ENCODE measurements at regions not wholly inside any gene's neighbourhood (a gene's known extent, or its start where the extent isn't known, plus 50 kb on each side); places are given as distances from the start of the nearest gene placed in this dataset.
"Not testable (repeated sequence)": the region's sequence is repeated elsewhere in the genome, so short reads cannot be mapped to it uniquely, and the experiment has no call there.

GRCh38 chr5:174931033-174931432, 206.7 kb downstream of the MSX2 start:
- in situ Hi-C loops (cut with HindIII; ENCODE audit: low sequenced_read_pairs) = not testable (repeated sequence)

DNA sequence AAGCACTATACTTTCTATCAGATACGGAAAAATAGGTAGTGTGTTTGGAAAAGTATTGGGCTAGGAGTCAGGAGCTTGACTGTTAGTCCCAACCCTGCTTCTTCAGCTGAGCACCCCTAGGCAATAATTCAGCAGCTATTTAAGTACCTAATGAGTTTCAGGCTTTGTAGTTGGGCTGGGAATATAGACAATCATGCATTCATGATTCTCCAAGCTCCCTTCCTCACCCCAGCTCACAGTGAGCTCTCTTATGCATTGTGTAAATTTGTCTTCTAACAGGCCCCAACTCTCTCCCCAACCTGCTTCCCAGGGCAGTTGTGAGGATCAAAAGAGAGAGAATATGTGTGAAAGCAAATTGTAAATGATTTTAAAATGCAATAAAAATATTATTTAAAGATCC, 201.2 kb downstream of the MSX2 start:
- in situ Hi-C loops (cut with HindIII; ENCODE audit: low sequenced_read_pairs) = no loop called here

DNA sequence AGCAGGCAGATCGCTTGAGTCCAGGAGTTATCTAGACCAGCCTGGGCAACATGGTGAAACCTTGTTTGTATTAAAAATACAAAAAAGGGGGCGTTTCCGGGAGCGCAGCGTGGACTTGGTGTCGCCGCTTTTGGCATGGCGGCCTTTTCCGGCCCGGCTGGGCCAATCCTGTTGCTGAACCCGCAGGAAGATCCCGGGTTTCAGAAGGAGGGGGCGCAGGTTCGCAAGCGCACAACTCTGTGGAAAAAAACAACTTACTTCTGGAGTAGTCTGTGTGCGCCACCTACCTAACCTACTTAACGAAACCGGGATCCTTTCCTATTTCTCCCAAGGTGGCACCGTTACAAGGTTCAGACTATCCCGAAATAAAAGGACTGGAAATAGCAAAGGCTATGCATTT, 198.6 kb downstream of the MSX2 start:
- in situ Hi-C loops (cut with HindIII; ENCODE audit: low sequenced_read_pairs) = no loop called here

DNA sequence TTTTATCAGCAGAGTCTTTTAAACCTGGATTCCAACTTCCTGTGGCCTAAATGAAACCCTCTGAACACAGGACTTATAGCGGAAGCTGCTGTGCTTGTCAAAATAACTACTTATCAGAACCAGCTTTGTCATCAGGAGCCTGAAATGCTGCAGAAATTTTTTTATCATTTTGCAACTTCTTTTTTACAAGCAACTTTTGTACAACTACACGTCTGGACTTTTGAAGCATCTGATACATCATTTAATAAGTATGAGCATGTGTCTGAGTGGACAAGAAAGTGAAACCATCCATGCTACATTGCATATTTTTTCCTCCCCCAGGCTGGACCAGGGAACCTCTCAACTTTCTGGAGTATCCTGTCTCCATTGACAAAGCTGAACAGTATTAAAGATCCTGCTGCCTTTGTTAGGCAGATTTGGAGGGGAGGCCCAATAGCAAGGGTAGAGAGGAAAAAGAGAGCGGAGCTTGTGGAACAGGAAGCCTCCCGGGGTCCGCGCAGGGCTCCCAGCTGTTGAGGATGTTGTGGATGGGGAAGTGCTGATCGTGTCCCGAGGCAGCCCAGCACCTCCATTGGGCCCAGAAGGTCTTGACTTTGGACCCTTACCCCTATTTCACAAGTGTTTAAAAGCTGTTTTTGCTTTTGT, 196.6 kb downstream of the MSX2 start:
- in situ Hi-C loops (cut with HindIII; ENCODE audit: low sequenced_read_pairs) = no loop called here

GRCh38 chr5:174919351-174919750, 195.0 kb downstream of the MSX2 start:
- in situ Hi-C loops (cut with HindIII; ENCODE audit: low sequenced_read_pairs) = no loop called here

GRCh38 chr5:174918655-174919054, 194.3 kb downstream of the MSX2 start:
- in situ Hi-C loops (cut with HindIII; ENCODE audit: low sequenced_read_pairs) = no loop called here

- in situ Hi-C loops (cut with HindIII; ENCODE audit: low sequenced_read_pairs) = no loop called here
Measured at GRCh38 chr5:174917976-174918554, 193.7 kb downstream of the MSX2 start.

GRCh38 chr5:174917435-174917834, 193.1 kb downstream of the MSX2 start:
- in situ Hi-C loops (cut with HindIII; ENCODE audit: low sequenced_read_pairs) = not testable (repeated sequence)

DNA sequence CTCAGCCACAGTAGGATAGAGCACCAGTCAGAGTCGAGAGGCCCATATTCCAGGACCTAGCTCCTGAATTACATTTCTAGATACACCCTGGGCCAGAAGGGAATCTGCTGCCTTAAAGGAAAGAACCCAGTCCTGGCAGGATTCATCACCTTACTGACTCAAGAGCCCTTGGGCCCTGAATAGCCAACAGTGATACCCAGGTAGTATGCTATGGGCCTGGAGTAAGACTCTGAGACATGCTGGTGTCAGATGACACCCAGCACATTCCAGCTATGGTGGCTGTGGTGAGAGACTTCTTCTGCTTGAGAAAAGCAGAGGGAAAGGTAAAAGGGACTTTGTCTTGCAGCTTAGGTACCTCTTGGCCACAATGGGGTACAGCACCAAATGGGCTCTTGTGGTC, 192.5 kb downstream of the MSX2 start:
- in situ Hi-C loops (cut with HindIII; ENCODE audit: low sequenced_read_pairs) = not testable (repeated sequence)

GRCh38 chr5:174916227-174916626, 191.8 kb downstream of the MSX2 start:
- in situ Hi-C loops (cut with HindIII; ENCODE audit: low sequenced_read_pairs) = no loop called here

GRCh38 chr5:174911118-174911517, 186.7 kb downstream of the MSX2 start:
- in situ Hi-C loops (cut with HindIII; ENCODE audit: low sequenced_read_pairs) = no loop called here

- in situ Hi-C loops (cut with HindIII; ENCODE audit: low sequenced_read_pairs) = no loop called here
Measured at GRCh38 chr5:174910245-174910737, 185.9 kb downstream of the MSX2 start.

DNA sequence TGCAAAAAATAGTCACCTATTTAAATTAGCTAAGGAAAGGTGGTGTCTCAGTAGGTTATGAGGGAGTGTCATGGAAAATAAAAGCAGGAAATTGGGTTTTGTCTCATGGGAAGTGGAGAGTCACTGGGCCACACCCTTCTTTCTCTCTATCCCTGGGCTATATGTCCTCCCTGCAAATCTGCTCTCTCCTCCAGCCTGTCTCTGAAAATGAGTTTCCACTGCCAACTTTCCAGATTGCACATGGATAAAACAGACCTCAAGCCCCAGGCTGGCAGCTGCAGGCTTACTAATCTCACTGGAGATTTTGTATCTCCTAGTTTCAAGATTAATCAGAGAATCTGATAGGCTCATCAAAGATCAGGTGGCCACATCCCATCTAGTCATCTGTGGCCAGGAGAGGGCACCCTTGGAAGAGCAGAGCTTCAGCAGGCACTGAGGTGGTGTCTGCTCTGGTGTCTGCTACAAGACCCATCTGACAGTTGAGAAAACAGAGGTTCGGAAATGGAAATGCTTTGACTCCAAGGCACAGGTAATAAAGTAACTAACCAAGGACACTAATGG, 178.9 kb downstream of the MSX2 start:
- in situ Hi-C loops (cut with HindIII; ENCODE audit: low sequenced_read_pairs) = no loop called here

DNA sequence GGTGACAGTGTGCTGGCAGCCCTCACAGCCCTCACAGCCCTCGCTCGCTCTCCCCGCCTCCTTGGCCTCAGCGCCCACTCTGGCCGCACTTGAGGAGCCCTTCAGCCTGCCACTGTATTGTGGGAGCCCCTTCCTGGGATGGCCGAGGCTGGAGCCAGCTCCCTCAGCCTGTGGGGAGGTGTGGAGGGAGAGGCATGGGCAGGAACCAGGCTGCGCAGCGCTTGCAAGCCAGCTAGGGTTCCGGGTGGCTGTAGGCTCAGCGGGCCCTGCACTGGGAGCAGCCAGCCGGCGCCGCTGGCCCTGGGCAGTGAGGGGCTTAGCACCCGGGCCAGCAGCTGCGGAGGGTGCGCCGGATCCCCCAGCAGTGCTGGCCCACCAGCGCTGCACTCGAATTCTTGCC, 177.0 kb downstream of the MSX2 start:
- in situ Hi-C loops (cut with HindIII; ENCODE audit: low sequenced_read_pairs) = no loop called here

- in situ Hi-C loops (cut with HindIII; ENCODE audit: low sequenced_read_pairs) = no loop called here
Measured at GRCh38 chr5:174900240-174900865, 176.0 kb downstream of the MSX2 start.

DNA sequence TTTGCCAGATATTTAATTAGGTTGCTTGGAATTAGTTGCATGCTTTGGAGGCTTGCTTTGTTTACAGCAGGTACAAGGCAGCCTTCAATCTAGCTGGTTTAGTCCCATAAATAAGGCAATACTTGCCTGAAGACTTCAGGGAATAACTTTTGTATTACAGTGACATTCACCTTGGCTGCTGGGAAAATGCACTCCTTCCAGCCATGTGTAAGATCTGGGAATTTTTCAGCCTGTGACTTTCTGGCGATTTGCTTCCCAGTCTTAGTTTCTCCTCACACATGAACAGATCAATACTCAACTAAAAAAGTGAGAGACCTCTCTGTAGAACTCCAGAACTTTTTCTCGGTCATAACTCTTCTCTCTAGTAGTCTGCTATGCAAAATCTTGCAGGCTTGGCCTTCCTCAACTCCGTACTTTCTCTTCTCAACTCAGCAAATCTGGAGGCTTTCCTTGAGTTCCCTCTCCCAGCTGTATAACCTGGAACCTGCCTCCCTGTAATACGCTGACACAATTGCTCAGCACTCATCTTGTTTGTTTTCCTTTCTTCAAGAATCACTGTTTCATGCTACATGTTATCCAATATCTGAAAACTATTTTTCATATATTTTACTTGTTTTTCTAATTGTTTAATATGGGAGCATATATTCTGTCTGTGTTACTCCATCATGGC, 173.0 kb downstream of the MSX2 start:
- in situ Hi-C loops (cut with HindIII; ENCODE audit: low sequenced_read_pairs) = no loop called here

- in situ Hi-C loops (cut with HindIII; ENCODE audit: low sequenced_read_pairs) = no loop called here
Measured at GRCh38 chr5:174895360-174895759, 171.0 kb downstream of the MSX2 start.

- in situ Hi-C loops (cut with HindIII; ENCODE audit: low sequenced_read_pairs) = no loop called here
Measured at GRCh38 chr5:174892742-174893141, 168.4 kb downstream of the MSX2 start.

DNA sequence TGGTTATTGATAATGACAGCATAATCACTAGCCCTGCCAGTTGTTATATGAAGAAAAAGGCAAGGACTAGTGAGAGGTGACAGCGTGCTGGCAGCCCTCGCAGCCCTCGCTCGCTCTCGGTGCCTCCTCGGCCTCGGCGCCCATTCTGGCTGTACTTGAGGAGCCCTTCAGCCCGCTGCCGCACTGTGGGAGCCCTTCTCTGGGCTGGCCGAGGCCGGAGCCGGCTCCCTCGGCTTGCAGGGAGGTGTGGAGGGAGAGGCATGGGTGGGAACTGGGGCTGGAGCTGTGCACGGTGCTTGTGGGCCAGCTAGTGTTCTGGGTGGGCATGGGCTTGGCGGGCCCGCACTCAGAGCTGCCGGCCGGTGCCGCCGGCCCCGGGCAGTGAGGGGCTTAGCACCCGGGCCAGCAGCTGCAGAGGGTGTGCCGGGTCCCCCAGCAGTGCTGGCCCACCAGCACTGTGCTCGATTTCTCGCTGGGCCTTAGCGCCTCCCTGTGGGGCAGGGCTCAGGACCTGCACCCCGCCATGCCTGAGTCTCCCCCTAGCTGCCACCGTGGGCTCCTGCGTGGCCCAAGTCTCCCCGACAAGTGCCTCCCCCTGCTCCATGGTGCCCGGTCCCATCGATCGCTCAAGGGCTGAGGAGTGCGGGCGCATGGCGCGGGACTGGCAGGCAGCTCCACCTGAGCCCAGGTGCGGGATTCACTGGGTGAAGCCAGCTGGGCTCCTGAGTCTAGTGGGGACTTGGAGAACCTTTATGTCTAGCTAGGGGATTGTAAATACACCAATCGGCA, 156.2 kb downstream of the MSX2 start:
- in situ Hi-C loops (cut with HindIII; ENCODE audit: low sequenced_read_pairs) = not testable (repeated sequence)

- in situ Hi-C loops (cut with HindIII; ENCODE audit: low sequenced_read_pairs) = no loop called here
Measured at GRCh38 chr5:174877987-174878386, 153.6 kb downstream of the MSX2 start.

DNA sequence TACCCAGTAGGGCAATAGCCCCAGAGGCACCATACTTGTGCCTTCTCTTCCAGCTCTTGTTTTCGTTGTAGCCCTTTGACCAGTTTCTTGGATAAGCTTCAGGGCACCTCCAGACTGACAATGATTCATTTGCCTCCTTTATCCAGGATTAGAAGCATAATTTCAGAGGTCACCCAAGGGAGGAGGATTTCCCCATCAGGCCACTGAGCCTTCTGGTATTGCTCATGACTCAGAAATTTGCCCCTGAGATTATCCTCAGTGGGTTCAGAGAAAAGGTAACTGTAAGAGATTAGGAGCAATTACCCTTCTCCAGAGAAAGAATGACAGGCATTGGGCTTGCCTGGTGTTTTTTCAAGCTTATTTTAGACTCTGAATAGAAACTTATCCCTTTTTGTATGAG, 147.9 kb downstream of the MSX2 start:
- in situ Hi-C loops (cut with HindIII; ENCODE audit: low sequenced_read_pairs) = no loop called here
